ENCODE measurements at regions not wholly inside any gene's neighbourhood (a gene's known extent, or its start where the extent isn't known, plus 50 kb on each side); places are given as distances from the start of the nearest gene placed in this dataset.
A peak's percentile ranks its signal among the peaks of the same experiment; 100 is the strongest.

DNA sequence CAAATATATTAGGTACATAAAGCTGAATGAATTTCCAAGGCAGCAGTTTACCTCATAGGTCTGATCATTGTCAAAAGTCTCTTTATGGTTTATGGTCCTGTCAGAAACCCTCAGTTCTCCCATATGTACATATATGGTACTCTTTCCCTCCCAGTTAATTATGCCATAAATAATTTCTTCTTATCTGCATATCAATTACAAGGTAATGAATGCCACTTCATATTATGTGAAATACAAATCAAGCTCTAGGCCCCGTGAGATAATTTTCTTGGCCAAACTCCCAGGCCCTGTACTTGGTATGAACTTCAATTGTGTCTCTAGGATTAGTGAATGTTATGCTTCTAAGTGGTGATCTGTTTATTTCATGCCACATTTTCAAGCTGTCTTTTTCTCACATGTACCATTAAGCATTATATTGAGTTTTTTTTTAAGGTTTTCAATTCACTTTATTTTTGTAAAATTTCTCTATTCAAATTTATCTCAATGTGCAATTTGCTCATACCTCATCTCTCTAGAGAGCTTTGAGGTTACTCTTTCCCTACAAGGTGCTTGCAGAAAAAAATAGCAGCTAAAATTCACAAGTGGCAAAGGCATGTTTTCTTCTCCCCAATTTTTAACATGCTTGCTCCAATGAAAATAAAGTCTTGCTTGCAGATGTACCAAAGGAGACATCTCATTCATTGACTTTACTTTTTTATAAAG is 430.6 kb upstream of the VRK2 start:
- Histone ChIP-seq H3K4me1 (ENCODE audit: control insufficient read depth in 3 of 3, insufficient read depth in 2 of 3, low read depth in 1 of 3, low read length in 2 of 3) (no peaks in the 10 kb centered on the region), H3K4me3 (ENCODE audit: low read depth in 1 of 3, low read length in 3 of 3) (no peak overlapping the region), H3K27ac (ENCODE audit: low read depth in 1 of 3, low read length in 2 of 3) (no peak overlapping the region), H3K36me3 (ENCODE audit: control insufficient read depth in 3 of 3, insufficient read depth in 2 of 3, low read depth in 1 of 3, low read length in 3 of 3) (no peaks in the 10 kb centered on the region), H3K27me3 (ENCODE audit: control insufficient read depth in 3 of 3, insufficient read depth in 3 of 3, low read length in 3 of 3) (no peaks in the 10 kb centered on the region), H3K9me3 (ENCODE audit: control insufficient read depth in 2 of 2, insufficient read depth in 1 of 2, low read depth in 1 of 2, low read length in 1 of 2) (peaks cover 0 to 3% of the 10 kb centered on the region in 2 donors)
- FAIRE-seq (no peak), DNase-seq (no peak)
- 22 to 44% (median 40%) methylated on average over 1 of the region's 1 CpG for WGBS, 3 donors

DNA sequence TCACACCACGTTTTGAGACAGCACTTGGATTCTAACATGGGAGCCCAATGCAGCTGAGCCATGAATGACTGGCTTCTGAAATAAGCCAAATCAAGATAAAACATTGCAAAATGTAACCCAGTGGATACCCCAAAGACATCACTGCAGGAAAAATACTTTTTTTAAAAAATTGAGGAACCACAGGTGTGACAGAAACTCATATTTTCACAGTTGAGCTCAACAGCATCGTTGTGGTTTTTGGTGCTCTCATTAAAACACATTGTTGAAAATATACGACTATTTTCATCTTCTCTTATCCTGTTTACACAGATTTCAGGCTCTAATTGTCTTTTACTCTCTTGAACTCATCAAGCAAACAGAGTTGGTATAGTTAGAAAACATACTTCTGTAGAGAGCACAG is 429.3 kb upstream of the VRK2 start:
- H3K27me3 ChIP-seq (ENCODE audit: control insufficient read depth in 3 of 3, insufficient read depth in 3 of 3, low read length in 3 of 3), result no peaks in the 10 kb centered on the region
- no peaks in the 10 kb centered on the region for H3K36me3 ChIP-seq (ENCODE audit: control insufficient read depth in 3 of 3, insufficient read depth in 2 of 3, low read depth in 1 of 3, low read length in 3 of 3)
- peaks cover 0 to 3% of the 10 kb centered on the region in 2 donors for H3K9me3 ChIP-seq (ENCODE audit: control insufficient read depth in 2 of 2, insufficient read depth in 1 of 2, low read depth in 1 of 2, low read length in 1 of 2)
- FAIRE-seq (no peak), DNase-seq (no peak)
- H3K4me3 ChIP-seq (ENCODE audit: low read depth in 1 of 3, low read length in 3 of 3), result no peak overlapping the region
- WGBS, 3 donors, result 38 to 50% (median 43%) methylated on average over 3 of the region's 3 CpGs
- H3K4me1 ChIP-seq (ENCODE audit: control insufficient read depth in 3 of 3, insufficient read depth in 2 of 3, low read depth in 1 of 3, low read length in 2 of 3), result no peaks in the 10 kb centered on the region
- no peak overlapping the region for H3K27ac ChIP-seq (ENCODE audit: low read depth in 1 of 3, low read length in 2 of 3)

DNA sequence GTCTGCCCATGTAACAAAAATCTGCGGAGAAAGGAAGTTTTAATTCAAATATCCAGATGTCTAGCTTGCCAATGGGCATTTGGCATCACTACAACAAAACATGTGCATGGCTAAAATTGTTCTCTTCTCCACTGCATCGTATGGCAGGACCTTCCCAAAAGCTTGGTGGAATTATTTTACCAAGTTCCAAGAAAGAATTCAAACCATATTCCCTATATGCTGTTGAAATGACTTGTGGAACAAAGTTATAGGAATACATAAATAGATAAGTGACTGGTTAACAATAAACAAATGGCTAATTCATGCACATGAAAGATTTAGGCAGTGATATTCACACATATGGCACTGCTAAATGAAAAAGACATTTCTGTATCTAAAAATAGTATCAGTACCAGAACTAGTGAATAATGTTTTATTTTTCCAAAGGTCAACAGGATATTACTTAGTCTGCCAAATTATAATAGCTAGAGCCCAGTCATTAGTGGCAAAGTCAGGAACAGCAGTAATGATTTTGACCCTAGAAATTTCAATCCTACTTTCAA is 425.4 kb upstream of the VRK2 start:
- Histone ChIP-seq H3K36me3 (ENCODE audit: control insufficient read depth in 3 of 3, insufficient read depth in 2 of 3, low read depth in 1 of 3, low read length in 3 of 3) (no peaks in the 10 kb centered on the region), H3K4me1 (ENCODE audit: control insufficient read depth in 3 of 3, insufficient read depth in 2 of 3, low read depth in 1 of 3, low read length in 2 of 3) (no peaks in the 10 kb centered on the region), H3K27ac (ENCODE audit: low read depth in 1 of 3, low read length in 2 of 3) (no peak overlapping the region), H3K27me3 (ENCODE audit: control insufficient read depth in 3 of 3, insufficient read depth in 3 of 3, low read length in 3 of 3) (no peaks in the 10 kb centered on the region), H3K4me3 (ENCODE audit: low read depth in 1 of 3, low read length in 3 of 3) (no peak overlapping the region), H3K9me3 (ENCODE audit: control insufficient read depth in 2 of 2, insufficient read depth in 1 of 2, low read depth in 1 of 2, low read length in 1 of 2) (no peaks in the 10 kb centered on the region)
- DNase-seq, result no peak
- 33 to 72% (median 54%) methylated on average over 2 of the region's 2 CpGs for WGBS, 3 donors
- no peak for FAIRE-seq

DNA sequence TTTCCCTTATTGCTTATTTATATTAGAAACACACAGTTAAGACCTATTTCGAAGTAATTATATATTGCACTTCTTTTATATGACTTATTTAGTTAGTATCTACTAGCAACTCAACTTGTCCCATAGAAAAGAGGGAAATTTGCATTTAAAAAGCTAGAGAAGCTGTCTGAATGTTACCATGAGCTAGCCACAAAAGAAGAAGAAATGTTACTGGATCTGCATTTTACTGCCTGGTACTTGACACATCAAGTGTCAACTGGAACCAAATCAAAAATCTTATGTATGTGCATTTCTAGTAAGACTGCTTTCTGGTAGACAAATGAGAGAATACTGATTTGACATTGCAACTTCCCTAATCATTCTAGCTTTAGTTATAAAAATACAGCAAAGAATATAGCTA is 424.6 kb upstream of the VRK2 start:
- H3K27ac ChIP-seq (ENCODE audit: low read depth in 1 of 3, low read length in 2 of 3), result no peak overlapping the region
- no peak for FAIRE-seq
- no peaks in the 10 kb centered on the region for H3K27me3 ChIP-seq (ENCODE audit: control insufficient read depth in 3 of 3, insufficient read depth in 3 of 3, low read length in 3 of 3)
- H3K4me1 ChIP-seq (ENCODE audit: control insufficient read depth in 3 of 3, insufficient read depth in 2 of 3, low read depth in 1 of 3, low read length in 2 of 3), result no peaks in the 10 kb centered on the region
- 32 to 66% (median 48%) methylated on average over 1 of the region's 1 CpG for WGBS, 3 donors
- DNase-seq, result no peak
- no peak overlapping the region for H3K4me3 ChIP-seq (ENCODE audit: low read depth in 1 of 3, low read length in 3 of 3)
- no peaks in the 10 kb centered on the region for H3K36me3 ChIP-seq (ENCODE audit: control insufficient read depth in 3 of 3, insufficient read depth in 2 of 3, low read depth in 1 of 3, low read length in 3 of 3)
- H3K9me3 ChIP-seq (ENCODE audit: control insufficient read depth in 2 of 2, insufficient read depth in 1 of 2, low read depth in 1 of 2, low read length in 1 of 2), result no peaks in the 10 kb centered on the region

DNA sequence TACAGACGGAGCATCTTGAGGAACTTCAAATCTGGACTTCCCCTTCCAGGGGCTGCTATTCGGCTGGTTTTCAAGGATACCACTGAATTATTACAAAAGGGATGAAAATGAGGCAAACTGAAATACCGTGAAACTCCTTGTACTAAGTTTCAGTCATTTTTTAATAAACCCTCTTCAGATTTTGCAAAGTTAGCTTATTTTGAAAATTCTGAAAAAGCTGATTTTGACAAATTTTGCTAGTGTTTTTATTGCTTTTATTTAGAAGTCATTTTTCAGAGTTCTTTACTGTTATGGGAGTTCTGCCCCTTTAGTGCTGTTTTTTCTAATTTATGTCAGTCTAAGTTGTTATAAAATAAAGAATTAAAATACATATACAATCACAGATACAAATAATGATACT is 390.4 kb upstream of the VRK2 start:
- no peak for DNase-seq
- no peak for FAIRE-seq
- WGBS, 3 donors, result 84 to 90% (median 84%) methylated on average over 3 of the region's 3 CpGs

DNA sequence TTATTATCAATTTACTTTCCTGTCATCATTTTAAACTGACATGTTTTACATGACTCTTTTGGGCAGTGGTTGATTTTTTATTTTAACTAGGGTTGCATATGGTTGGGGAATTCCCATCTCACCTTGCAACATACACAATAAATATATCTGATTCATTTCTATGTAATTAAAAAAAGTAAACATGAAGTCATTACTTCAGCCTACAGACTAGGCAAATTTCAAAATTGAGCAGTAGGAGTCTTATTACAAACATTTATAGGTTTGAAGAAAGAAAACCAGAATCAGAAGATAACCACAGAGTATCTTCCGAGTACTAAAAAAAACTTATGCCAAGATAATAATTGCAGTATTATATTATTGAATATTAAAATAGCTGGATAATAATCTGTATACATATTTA is 377.0 kb upstream of the VRK2 start:
- H3K4me1 ChIP-seq (ENCODE audit: control insufficient read depth in 3 of 3, insufficient read depth in 2 of 3, low read depth in 1 of 3, low read length in 2 of 3), result no peaks in the 10 kb centered on the region
- whole genome bisulfite sequencing, 3 donors, result 88 to 95% (median 93%) methylated on average over 1 of the region's 1 CpG
- no peaks in the 10 kb centered on the region for H3K27me3 ChIP-seq (ENCODE audit: control insufficient read depth in 3 of 3, insufficient read depth in 3 of 3, low read length in 3 of 3)
- FAIRE-seq, result peak; percentile 5
- no peaks in the 10 kb centered on the region for H3K36me3 ChIP-seq (ENCODE audit: control insufficient read depth in 3 of 3, insufficient read depth in 2 of 3, low read depth in 1 of 3, low read length in 3 of 3)
- no peak overlapping the region for H3K4me3 ChIP-seq (ENCODE audit: low read depth in 1 of 3, low read length in 3 of 3)
- no peak for DNase-seq
- H3K27ac ChIP-seq (ENCODE audit: low read depth in 1 of 3, low read length in 2 of 3), result no peak overlapping the region
- no peaks in the 10 kb centered on the region for H3K9me3 ChIP-seq (ENCODE audit: control insufficient read depth in 2 of 2, insufficient read depth in 1 of 2, low read depth in 1 of 2, low read length in 1 of 2)

More for the DNA sequence above, 390.4 kb upstream of the VRK2 start:
- no peaks in the 10 kb centered on the region for H3K36me3 ChIP-seq (ENCODE audit: control insufficient read depth in 3 of 3, insufficient read depth in 2 of 3, low read depth in 1 of 3, low read length in 3 of 3)
- no peak overlapping the region for H3K27ac ChIP-seq (ENCODE audit: low read depth in 1 of 3, low read length in 2 of 3)
- no peak overlapping the region for H3K4me3 ChIP-seq (ENCODE audit: low read depth in 1 of 3, low read length in 3 of 3)
- no peaks in the 10 kb centered on the region for H3K4me1 ChIP-seq (ENCODE audit: control insufficient read depth in 3 of 3, insufficient read depth in 2 of 3, low read depth in 1 of 3, low read length in 2 of 3)
- H3K9me3 ChIP-seq (ENCODE audit: control insufficient read depth in 2 of 2, insufficient read depth in 1 of 2, low read depth in 1 of 2, low read length in 1 of 2), result peaks cover 4 to 8% of the 10 kb centered on the region in 2 donors
- no peaks in the 10 kb centered on the region for H3K27me3 ChIP-seq (ENCODE audit: control insufficient read depth in 3 of 3, insufficient read depth in 3 of 3, low read length in 3 of 3)

DNA sequence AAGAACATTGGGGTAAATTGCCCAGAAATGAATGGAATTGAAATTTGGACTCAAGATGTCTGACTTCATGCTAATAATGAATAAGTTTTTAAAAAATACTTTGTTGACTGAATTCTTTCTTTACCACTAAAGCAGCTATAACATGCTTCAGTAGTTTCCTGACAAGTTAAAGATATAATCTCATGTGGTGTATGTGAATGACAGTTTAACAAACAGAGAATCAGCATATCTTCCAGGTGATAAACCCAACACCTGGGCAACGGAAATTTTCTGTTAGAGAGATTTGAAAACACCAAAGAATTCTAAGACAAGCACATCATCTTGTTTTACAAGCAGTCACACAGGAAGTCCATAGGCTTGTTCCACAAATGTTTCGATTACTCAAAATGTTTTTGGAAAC is 372.6 kb upstream of the VRK2 start:
- no peak for DNase-seq
- H3K9me3 ChIP-seq (ENCODE audit: control insufficient read depth in 2 of 2, insufficient read depth in 1 of 2, low read depth in 1 of 2, low read length in 1 of 2), result no peaks in the 10 kb centered on the region
- H3K4me3 ChIP-seq (ENCODE audit: low read depth in 1 of 3, low read length in 3 of 3), result no peak overlapping the region
- H3K36me3 ChIP-seq (ENCODE audit: control insufficient read depth in 3 of 3, insufficient read depth in 2 of 3, low read depth in 1 of 3, low read length in 3 of 3), result no peaks in the 10 kb centered on the region
- FAIRE-seq, result no peak
- no peak overlapping the region for H3K27ac ChIP-seq (ENCODE audit: low read depth in 1 of 3, low read length in 2 of 3)
- no peaks in the 10 kb centered on the region for H3K4me1 ChIP-seq (ENCODE audit: control insufficient read depth in 3 of 3, insufficient read depth in 2 of 3, low read depth in 1 of 3, low read length in 2 of 3)
- 19 to 49% (median 30%) methylated on average over 2 of the region's 2 CpGs for WGBS, 3 donors
- no peaks in the 10 kb centered on the region for H3K27me3 ChIP-seq (ENCODE audit: control insufficient read depth in 3 of 3, insufficient read depth in 3 of 3, low read length in 3 of 3)

DNA sequence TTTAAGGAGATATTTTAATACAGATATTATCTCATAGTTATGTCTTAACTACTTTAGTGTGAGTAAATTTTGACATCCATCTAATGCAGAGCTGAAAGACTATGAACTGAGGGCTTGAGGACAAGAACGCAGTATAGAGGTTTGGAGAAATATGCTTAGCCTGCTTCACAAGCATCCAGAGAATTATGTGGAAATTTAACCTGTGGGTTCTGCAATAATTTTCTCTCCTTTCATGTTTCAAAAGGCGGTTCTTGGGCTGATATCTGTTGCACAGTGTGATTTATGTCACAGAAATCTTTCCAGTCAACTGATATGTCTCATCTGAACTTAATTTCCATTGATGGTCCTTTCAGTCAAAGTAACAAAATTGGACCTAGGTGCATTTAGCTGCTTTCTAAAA is 371.9 kb upstream of the VRK2 start:
- FAIRE-seq (no peak), DNase-seq (no peak)
- no peaks in the 10 kb centered on the region for H3K36me3 ChIP-seq (ENCODE audit: control insufficient read depth in 3 of 3, insufficient read depth in 2 of 3, low read depth in 1 of 3, low read length in 3 of 3)
- no peaks in the 10 kb centered on the region for H3K4me1 ChIP-seq (ENCODE audit: control insufficient read depth in 3 of 3, insufficient read depth in 2 of 3, low read depth in 1 of 3, low read length in 2 of 3)
- no peak overlapping the region for H3K4me3 ChIP-seq (ENCODE audit: low read depth in 1 of 3, low read length in 3 of 3)
- WGBS, 3 donors, result 63 to 76% (median 68%) methylated on average over 2 of the region's 2 CpGs
- no peaks in the 10 kb centered on the region for H3K27me3 ChIP-seq (ENCODE audit: control insufficient read depth in 3 of 3, insufficient read depth in 3 of 3, low read length in 3 of 3)
- H3K27ac ChIP-seq (ENCODE audit: low read depth in 1 of 3, low read length in 2 of 3), result no peak overlapping the region
- no peaks in the 10 kb centered on the region for H3K9me3 ChIP-seq (ENCODE audit: control insufficient read depth in 2 of 2, insufficient read depth in 1 of 2, low read depth in 1 of 2, low read length in 1 of 2)

DNA sequence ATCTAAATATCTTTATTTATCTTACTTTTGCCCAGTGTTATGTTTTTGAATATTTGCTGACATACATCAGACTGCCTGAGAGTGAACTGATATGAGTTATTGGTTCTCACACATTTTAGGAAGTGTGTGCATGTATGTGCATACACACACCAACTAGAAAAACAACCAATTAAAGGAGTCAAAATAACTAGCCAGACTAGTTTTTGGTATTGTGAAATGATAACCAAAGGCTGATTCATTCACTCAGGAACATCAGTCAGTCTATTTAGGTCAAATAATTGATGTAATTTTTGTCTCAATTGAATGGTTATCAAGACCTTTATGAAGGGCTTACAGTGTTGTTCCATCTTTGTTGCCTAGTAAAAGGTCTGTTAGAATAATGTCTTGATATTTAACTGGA is 369.3 kb upstream of the VRK2 start:
- H3K27me3 ChIP-seq (ENCODE audit: control insufficient read depth in 3 of 3, insufficient read depth in 3 of 3, low read length in 3 of 3), result no peaks in the 10 kb centered on the region
- no peaks in the 10 kb centered on the region for H3K36me3 ChIP-seq (ENCODE audit: control insufficient read depth in 3 of 3, insufficient read depth in 2 of 3, low read depth in 1 of 3, low read length in 3 of 3)
- DNase-seq (no peak), FAIRE-seq (no peak)
- H3K4me1 ChIP-seq (ENCODE audit: control insufficient read depth in 3 of 3, insufficient read depth in 2 of 3, low read depth in 1 of 3, low read length in 2 of 3), result no peaks in the 10 kb centered on the region
- no peak overlapping the region for H3K27ac ChIP-seq (ENCODE audit: low read depth in 1 of 3, low read length in 2 of 3)
- no peak overlapping the region for H3K4me3 ChIP-seq (ENCODE audit: low read depth in 1 of 3, low read length in 3 of 3)
- H3K9me3 ChIP-seq (ENCODE audit: control insufficient read depth in 2 of 2, insufficient read depth in 1 of 2, low read depth in 1 of 2, low read length in 1 of 2), result no peaks in the 10 kb centered on the region
